ENCODE measurements at regions not wholly inside any gene's neighbourhood (a gene's known extent, or its start where the extent isn't known, plus 50 kb on each side); places are given as distances from the start of the nearest gene placed in this dataset.

DNA sequence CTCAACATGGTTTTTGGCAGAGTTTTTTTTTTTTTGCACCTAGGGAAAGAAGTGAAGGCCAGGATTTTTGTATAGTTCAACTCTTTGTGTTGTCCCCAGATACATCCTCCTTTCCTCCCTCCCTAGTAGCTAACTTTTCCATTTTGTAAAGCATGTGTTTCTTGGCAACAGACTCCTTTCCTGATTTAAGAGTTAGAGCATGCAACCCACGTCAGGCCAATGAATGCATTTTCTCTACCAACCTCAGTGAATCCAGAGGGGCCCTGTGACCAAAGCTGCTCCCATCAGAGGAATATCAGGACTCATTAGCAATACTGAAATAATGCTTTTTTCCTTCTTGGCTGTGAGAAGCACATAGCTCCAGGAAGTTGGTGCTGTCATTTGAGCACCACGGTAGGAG is 287.2 kb downstream of the LMO4 start:
- H3K27ac ChIP-seq (ENCODE audit: control insufficient read depth, insufficient read depth) = no peak overlapping the region
- SMC1A ChIA-PET (ENCODE audit: uncharacterized antibody, unreplicated experiment) = no interaction called here
- DNase-seq (ENCODE audit: low read depth, low spot score) = no peak
- no peak overlapping the region for H2AFZ ChIP-seq (ENCODE audit: control insufficient read depth, low read depth, low read length)
- CTCF ChIA-PET = no interaction called here
- H3K4me3 ChIP-seq = no peak overlapping the region
- H3K79me2 ChIP-seq (ENCODE audit: control insufficient read depth, insufficient read depth, low read length) = no peaks in the 10 kb centered on the region
- no peak overlapping the region for H3K4me2 ChIP-seq (ENCODE audit: control insufficient read depth, insufficient read depth)
- no peaks in the 10 kb centered on the region for H4K20me1 ChIP-seq (ENCODE audit: control insufficient read depth, insufficient read depth)
- no peaks in the 10 kb centered on the region for H3K36me3 ChIP-seq (ENCODE audit: control insufficient read depth in 2 of 2, insufficient read depth in 2 of 2, low read length in 1 of 2)
- no peaks in the 10 kb centered on the region for H3K9me3 ChIP-seq (replicated peaks; ENCODE audit: control insufficient read depth, insufficient read depth, low read length)
- POLR2A ChIA-PET = no interaction called here
- RAD21 ChIA-PET (ENCODE audit: unreplicated experiment) = no interaction called here
- no peaks in the 10 kb centered on the region for H3K27me3 ChIP-seq (replicated peaks in 1 of 2; ENCODE audit: control insufficient read depth in 2 of 2, insufficient read depth in 2 of 2, low read length in 1 of 2)
- no TSS peak for BruUV-seq (replicated peaks)
- intact Hi-C loops (cut with micrococcal nuclease; ENCODE audit: unreplicated experiment) (no loop called here), in situ Hi-C loops (cut with MboI) (no loop called here)
- FAIRE-seq = no peak
- TF ChIP-seq ZZZ3 (IDR thresholded peaks at IDR 0.05; ENCODE audit: control insufficient read depth, insufficient read length, low read depth) (no peak), CHD1 (IDR thresholded peaks at IDR 0.05; ENCODE audit: low read depth, low read length) (no peak), POLR2A (IDR thresholded peaks at IDR 0.05; ENCODE audit: low read depth, low read length) (no peak)
- ATAC-seq = no peak
- no peaks in the 10 kb centered on the region for H3K4me1 ChIP-seq (ENCODE audit: control insufficient read depth, insufficient read depth, low read length)
- WGBS (ENCODE audit: insufficient coverage, insufficient replicate concordance, low lambda C conversion rate, missing lambda C conversion rate) = 27% methylated on average over 2 of the region's 2 CpGs
- H3K9ac ChIP-seq (ENCODE audit: control insufficient read depth, insufficient read depth, low read length) = no peak overlapping the region

DNA sequence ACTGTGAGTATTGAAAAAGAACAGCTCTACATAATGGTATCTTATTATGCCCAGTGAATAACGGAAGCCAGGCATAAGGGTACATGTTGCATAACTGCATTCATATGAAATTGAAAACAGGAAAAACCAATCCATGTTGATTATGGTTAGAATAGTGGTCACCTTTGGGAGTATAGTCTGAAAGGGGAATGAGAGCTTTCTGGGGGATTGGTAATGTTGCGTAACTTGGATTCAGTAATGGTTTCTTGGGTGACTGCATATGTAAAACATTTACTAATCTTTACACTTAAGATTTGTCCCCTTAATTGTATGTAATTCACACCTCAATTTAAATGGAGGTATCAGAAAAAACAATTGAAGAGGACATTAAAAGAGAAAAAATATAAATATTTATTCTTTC is 292.1 kb downstream of the LMO4 start:
- DNase-seq (ENCODE audit: low read depth, low spot score) (no peak), ATAC-seq (no peak), FAIRE-seq (no peak)
- H3K36me3 ChIP-seq (ENCODE audit: control insufficient read depth in 2 of 2, insufficient read depth in 2 of 2, low read length in 1 of 2) = no peaks in the 10 kb centered on the region
- RAD21 ChIA-PET (ENCODE audit: unreplicated experiment) = no interaction called here
- CTCF ChIA-PET = interaction anchor here (0.7 kb wide), 1 partner anchor 146 kb away, joined by 3 read pairs; no protein-coding TSS in a partner anchor
- 73% methylated on average over 2 of the region's 2 CpGs for WGBS (ENCODE audit: insufficient coverage, insufficient replicate concordance, low lambda C conversion rate, missing lambda C conversion rate)
- no peaks in the 10 kb centered on the region for H3K4me1 ChIP-seq (ENCODE audit: control insufficient read depth, insufficient read depth, low read length)
- TF ChIP-seq CHD4 (IDR thresholded peaks at IDR 0.05) (no peak), SIN3A (IDR thresholded peaks at IDR 0.05; ENCODE audit: low read depth, low read length) (no peak), SMARCA5 (IDR thresholded peaks at IDR 0.05) (no peak), KLF5 (IDR thresholded peaks at IDR 0.05; ENCODE audit: partially characterized antibody) (no peak), RB1 (IDR thresholded peaks at IDR 0.05; ENCODE audit: borderline replicate concordance) (no peak), SIX5 (IDR thresholded peaks at IDR 0.05; ENCODE audit: low read depth, low read length, severe bottlenecking) (no peak), RFX5 (IDR thresholded peaks at IDR 0.05; ENCODE audit: low read depth, low read length) (no peak)
- TF ChIP-seq, protein P1, sequence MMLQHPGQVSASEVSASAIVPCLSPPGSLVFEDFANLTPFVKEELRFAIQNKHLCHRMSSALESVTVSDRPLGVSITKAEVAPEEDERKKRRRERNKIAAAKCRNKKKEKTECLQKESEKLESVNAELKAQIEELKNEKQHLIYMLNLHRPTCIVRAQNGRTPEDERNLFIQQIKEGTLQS (IDR thresholded peaks at IDR 0.05; ENCODE audit: borderline replicate concordance, extremely low read depth, low read depth, low read length) = no peak
- TF ChIP-seq, protein P2, sequence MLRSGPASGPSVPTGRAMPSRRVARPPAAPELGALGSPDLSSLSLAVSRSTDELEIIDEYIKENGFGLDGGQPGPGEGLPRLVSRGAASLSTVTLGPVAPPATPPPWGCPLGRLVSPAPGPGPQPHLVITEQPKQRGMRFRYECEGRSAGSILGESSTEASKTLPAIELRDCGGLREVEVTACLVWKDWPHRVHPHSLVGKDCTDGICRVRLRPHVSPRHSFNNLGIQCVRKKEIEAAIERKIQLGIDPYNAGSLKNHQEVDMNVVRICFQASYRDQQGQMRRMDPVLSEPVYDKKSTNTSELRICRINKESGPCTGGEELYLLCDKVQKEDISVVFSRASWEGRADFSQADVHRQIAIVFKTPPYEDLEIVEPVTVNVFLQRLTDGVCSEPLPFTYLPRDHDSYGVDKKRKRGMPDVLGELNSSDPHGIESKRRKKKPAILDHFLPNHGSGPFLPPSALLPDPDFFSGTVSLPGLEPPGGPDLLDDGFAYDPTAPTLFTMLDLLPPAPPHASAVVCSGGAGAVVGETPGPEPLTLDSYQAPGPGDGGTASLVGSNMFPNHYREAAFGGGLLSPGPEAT (IDR thresholded peaks at IDR 0.05; ENCODE audit: low read depth) = no peak
- TF ChIP-seq, protein P3, sequence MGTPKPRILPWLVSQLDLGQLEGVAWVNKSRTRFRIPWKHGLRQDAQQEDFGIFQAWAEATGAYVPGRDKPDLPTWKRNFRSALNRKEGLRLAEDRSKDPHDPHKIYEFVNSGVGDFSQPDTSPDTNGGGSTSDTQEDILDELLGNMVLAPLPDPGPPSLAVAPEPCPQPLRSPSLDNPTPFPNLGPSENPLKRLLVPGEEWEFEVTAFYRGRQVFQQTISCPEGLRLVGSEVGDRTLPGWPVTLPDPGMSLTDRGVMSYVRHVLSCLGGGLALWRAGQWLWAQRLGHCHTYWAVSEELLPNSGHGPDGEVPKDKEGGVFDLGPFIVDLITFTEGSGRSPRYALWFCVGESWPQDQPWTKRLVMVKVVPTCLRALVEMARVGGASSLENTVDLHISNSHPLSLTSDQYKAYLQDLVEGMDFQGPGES (IDR thresholded peaks at IDR 0.05) = no peak
- no peak overlapping the region for H3K4me3 ChIP-seq
- POLR2A ChIA-PET = no interaction called here
- intact Hi-C loops (cut with micrococcal nuclease; ENCODE audit: unreplicated experiment) = no loop called here
- BruUV-seq (replicated peaks) = no TSS peak
- H3K9me3 ChIP-seq (replicated peaks; ENCODE audit: control insufficient read depth, insufficient read depth, low read length) = no peaks in the 10 kb centered on the region
- H3K27me3 ChIP-seq (replicated peaks in 1 of 2; ENCODE audit: control insufficient read depth in 2 of 2, insufficient read depth in 2 of 2, low read length in 1 of 2) = no peaks in the 10 kb centered on the region
- no peak overlapping the region for H2AFZ ChIP-seq (ENCODE audit: control insufficient read depth, low read depth, low read length)
- SMC1A ChIA-PET (ENCODE audit: uncharacterized antibody, unreplicated experiment) = no interaction called here
- H3K27ac ChIP-seq (ENCODE audit: control insufficient read depth, insufficient read depth) = no peak overlapping the region
- H3K9ac ChIP-seq (ENCODE audit: control insufficient read depth, insufficient read depth, low read length) = no peak overlapping the region
- no peaks in the 10 kb centered on the region for H4K20me1 ChIP-seq (ENCODE audit: control insufficient read depth, insufficient read depth)
- no peak overlapping the region for H3K4me2 ChIP-seq (ENCODE audit: control insufficient read depth, insufficient read depth)
- in situ Hi-C loops (cut with MboI) = no loop called here
- H3K79me2 ChIP-seq (ENCODE audit: control insufficient read depth, insufficient read depth, low read length) = no peaks in the 10 kb centered on the region

All from GM12878 (cell line).